MG63 (cell line): ENCODE measurements at regions not wholly inside any gene's neighbourhood (a gene's known extent, or its start where the extent isn't known, plus 50 kb on each side); places are given as distances from the start of the nearest gene placed in this dataset.
A peak's percentile ranks its signal among the peaks of the same experiment; 100 is the strongest.
"Not testable (repeated sequence)": the region's sequence is repeated elsewhere in the genome, so short reads cannot be mapped to it uniquely, and the experiment has no call there.

Experiments used
- DNase-seq: peaks from one replicate; pipeline ENCODE4 v3.0.0-alpha.2; 2020
- H3K27me3 ChIP-seq: fragments of 250-450 bp; sonication (Bioruptor Pico); 2 replicates; pipeline ENCODE4 v1.5.1; 2020; ENCODE audit warnings: mild to moderate bottlenecking, moderate library complexity
- H3K36me3 ChIP-seq: fragments of 250-450 bp; sonication (Bioruptor Pico); 2 replicates; pipeline ENCODE4 v1.5.1; 2020; ENCODE audit warnings: mild to moderate bottlenecking, moderate library complexity
- H3K4me3 ChIP-seq: fragments of 250-450 bp; sonication (Bioruptor Pico); 2 replicates; pipeline ENCODE4 v1.5.1; 2020; ENCODE audit warnings: mild to moderate bottlenecking, moderate library complexity
- H3K9me3 ChIP-seq: fragments of 250-450 bp; sonication (Bioruptor Pico); 2 replicates; pipeline ENCODE4 v1.5.1; 2020; ENCODE audit warnings: mild to moderate bottlenecking, moderate library complexity

- H3K27me3 ChIP-seq, H3K4me3 ChIP-seq, H3K9me3 ChIP-seq, H3K36me3 ChIP-seq: not testable (repeated sequence)
- DNase-seq, result peak; percentile 10
These were observed 159.4 kb upstream of the FRG2B start for GRCh38 chr10:133785846-133786602.

- DNase-seq, H3K36me3 ChIP-seq, H3K4me3 ChIP-seq, H3K27me3 ChIP-seq, H3K9me3 ChIP-seq: not testable (repeated sequence)
These were observed 158.6 kb upstream of the FRG2B start for GRCh38 chr10:133785178-133785577.

- not testable (repeated sequence) for H3K36me3 ChIP-seq, H3K9me3 ChIP-seq, DNase-seq, H3K4me3 ChIP-seq, H3K27me3 ChIP-seq
These were observed 138.7 kb upstream of the FRG2B start for GRCh38 chr10:133765308-133765707.

GRCh38 chr10:133764823-133765209, 138.2 kb upstream of the FRG2B start:
- not testable (repeated sequence) for H3K36me3 ChIP-seq, H3K4me3 ChIP-seq, H3K9me3 ChIP-seq, DNase-seq, H3K27me3 ChIP-seq

GRCh38 chr10:133763875-133764822, 137.6 kb upstream of the FRG2B start:
- DNase-seq, H3K9me3 ChIP-seq, H3K27me3 ChIP-seq, H3K4me3 ChIP-seq, H3K36me3 ChIP-seq: not testable (repeated sequence)

GRCh38 chr10:133763190-133763589, 136.6 kb upstream of the FRG2B start:
- not testable (repeated sequence) for H3K27me3 ChIP-seq, H3K9me3 ChIP-seq, H3K4me3 ChIP-seq, DNase-seq, H3K36me3 ChIP-seq

GRCh38 chr10:133753545-133753944, 127.0 kb upstream of the FRG2B start:
- H3K27me3 ChIP-seq, H3K9me3 ChIP-seq, DNase-seq, H3K36me3 ChIP-seq, H3K4me3 ChIP-seq: not testable (repeated sequence)
